Trophoblast cell (in vitro differentiated cells and primary cell): ENCODE measurements at regions not wholly inside any gene's neighbourhood (a gene's known extent, or its start where the extent isn't known, plus 50 kb on each side); places are given as distances from the start of the nearest gene placed in this dataset.

Experiments used
- DNase-seq, 2 donors: peaks; one replicate each; pipeline ENCODE4 v3.0.0-alpha.2; 2016
- H2AFZ ChIP-seq: 2 replicates; pipeline ENCODE4 v1.6.1; 2013; ENCODE audit warnings: low read length, moderate library complexity, mild to moderate bottlenecking; ENCODE audit not compliant: insufficient read depth, poor library complexity
- H2AK5ac ChIP-seq: 2 replicates; pipeline ENCODE4 v1.6.1; 2013; ENCODE audit warnings: mild to moderate bottlenecking, low read length
- H2BK120ac ChIP-seq: 2 replicates; pipeline ENCODE4 v1.6.1; 2013; ENCODE audit warnings: low read length, mild to moderate bottlenecking, moderate library complexity; ENCODE audit not compliant: insufficient read depth, poor library complexity
- H2BK12ac ChIP-seq: 2 replicates; pipeline ENCODE4 v1.6.1; 2013; ENCODE audit warnings: mild to moderate bottlenecking, low read length, moderate library complexity
- H2BK5ac ChIP-seq: 2 replicates; pipeline ENCODE4 v1.6.1; 2013; ENCODE audit warnings: low read length, low read depth, moderate library complexity, mild to moderate bottlenecking; ENCODE audit not compliant: poor library complexity
- H3K14ac ChIP-seq: 2 replicates; pipeline ENCODE4 v1.6.1; 2013; ENCODE audit warnings: mild to moderate bottlenecking, low read length
- H3K18ac ChIP-seq: 2 replicates; pipeline ENCODE4 v1.6.1; 2013; ENCODE audit warnings: mild to moderate bottlenecking, low read length
- H3K23ac ChIP-seq: 2 replicates; pipeline ENCODE4 v1.6.1; 2013; ENCODE audit warnings: low read length
- H3K27ac ChIP-seq: 2 replicates; pipeline ENCODE4 v1.5.1; 2013; ENCODE audit warnings: low read depth, mild to moderate bottlenecking, inconsistent platforms, low read length, moderate library complexity
- H3K27me3 ChIP-seq: 2 replicates; pipeline ENCODE4 v1.6.1; 2013; ENCODE audit warnings: inconsistent platforms, mild to moderate bottlenecking, low read length, moderate library complexity; ENCODE audit not compliant: insufficient read depth
- H3K36me3 ChIP-seq, 2 experiments: 1 replicate in 1 of 2; 2 replicates in 1 of 2; pipeline ENCODE4 v1.6.1; 2013; ENCODE audit warnings: low read length in 2 of 2, mild to moderate bottlenecking in 2 of 2, moderate library complexity in 1 of 2; ENCODE audit not compliant: insufficient read depth in 2 of 2, control insufficient read depth in 1 of 2
- H3K4ac ChIP-seq: 2 replicates; pipeline ENCODE4 v1.6.1; 2013; ENCODE audit warnings: low read depth, mild to moderate bottlenecking, low read length, moderate library complexity
- H3K4me1 ChIP-seq, 2 experiments: 1 replicate in 1 of 2; 2 replicates in 1 of 2; pipeline ENCODE4 v1.6.1; 2013; ENCODE audit warnings: low read length in 2 of 2, mild to moderate bottlenecking in 2 of 2, moderate library complexity in 1 of 2; ENCODE audit not compliant: insufficient read depth in 2 of 2, control insufficient read depth in 1 of 2
- H3K4me2 ChIP-seq: 2 replicates; pipeline ENCODE4 v1.6.1; 2013; ENCODE audit warnings: inconsistent platforms, mild to moderate bottlenecking, low read length, moderate library complexity
- H3K4me3 ChIP-seq: 2 replicates; pipeline ENCODE4 v1.5.1; 2013; ENCODE audit warnings: mild to moderate bottlenecking, low read depth, low read length, inconsistent platforms
- H3K79me1 ChIP-seq: one replicate; pipeline ENCODE4 v1.6.1; 2013; ENCODE audit warnings: low read length
- H3K79me2 ChIP-seq: 2 replicates; pipeline ENCODE4 v1.6.1; 2013; ENCODE audit warnings: low read length, mild to moderate bottlenecking; ENCODE audit not compliant: control insufficient read depth, insufficient read depth, poor library complexity
- H3K9ac ChIP-seq: 2 replicates; pipeline ENCODE4 v1.6.1; 2013; ENCODE audit warnings: mild to moderate bottlenecking, low read length
- H3K9me3 ChIP-seq: 2 replicates; pipeline ENCODE4 v1.6.1; 2013; ENCODE audit warnings: low read depth, mild to moderate bottlenecking, control low read depth, inconsistent platforms, low read length; ENCODE audit not compliant: insufficient read depth
- H4K12ac ChIP-seq: 2 replicates; pipeline ENCODE4 v1.6.1; 2013; ENCODE audit warnings: low read depth, mild to moderate bottlenecking, low read length, moderate library complexity
- H4K8ac ChIP-seq: 2 replicates; pipeline ENCODE4 v1.6.1; 2013; ENCODE audit warnings: low read depth, mild to moderate bottlenecking, low read length, moderate library complexity
- H4K91ac ChIP-seq: one replicate; pipeline ENCODE4 v1.6.1; 2013; ENCODE audit warnings: low read depth, mild to moderate bottlenecking, low read length, moderate library complexity
- WGBS: extraction: QIAGEN DNeasy Blood & Tissue Kit; methylation state at CpG from one replicate; pipeline ENCODE4 v1.1.7; 2013; ENCODE audit warnings: missing lambda C conversion rate; ENCODE audit not compliant: insufficient read length, insufficient coverage; ENCODE audit errors: extremely low coverage; 5-methylcytosine and 5-hydroxymethylcytosine counted together

DNA sequence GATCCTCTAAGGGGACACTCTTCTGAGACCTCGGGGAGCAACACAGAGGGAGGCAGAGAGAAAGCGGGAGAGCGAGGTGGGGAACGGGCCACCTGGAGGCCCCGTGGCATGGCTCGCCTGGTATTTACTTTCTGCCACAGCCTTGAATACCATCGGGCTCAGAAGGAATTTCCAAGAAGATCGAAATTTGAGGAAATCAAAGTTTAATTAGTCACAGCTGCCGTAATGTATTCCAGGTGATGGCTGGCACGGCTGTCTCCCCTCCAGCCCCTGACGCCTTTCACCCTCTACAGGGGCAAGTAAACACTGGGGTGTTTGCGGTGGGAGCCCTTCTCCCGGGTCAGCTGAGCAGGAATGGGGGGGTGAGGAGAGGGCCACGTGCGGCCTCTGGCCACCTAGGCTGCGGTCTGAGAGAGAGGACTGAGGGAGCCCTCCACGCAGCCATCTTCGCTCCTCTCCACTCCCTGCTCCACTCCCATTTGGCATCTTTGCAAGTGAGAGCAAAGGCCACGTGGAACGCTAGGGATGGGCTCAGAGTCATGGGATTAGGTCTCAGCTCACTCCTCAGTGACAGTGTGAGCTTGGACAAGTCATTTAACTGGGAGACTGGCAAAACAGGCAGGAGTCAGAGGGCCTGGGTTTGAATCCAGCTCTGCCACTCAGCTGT lies 125.2 kb downstream of the SYF2 start:
- no peak overlapping the region for H3K9ac ChIP-seq
- no CpG with 5 or more reads among the region's 20 CpGs for WGBS
- H3K4me1 ChIP-seq: no peaks in the 10 kb centered on the region
- no peak overlapping the region for H3K23ac ChIP-seq
- H3K79me1 ChIP-seq: no peaks in the 10 kb centered on the region
- no peak overlapping the region for H3K4me2 ChIP-seq
- DNase-seq: no peak
- no peak overlapping the region for H2BK12ac ChIP-seq
- H3K9me3 ChIP-seq: peaks cover 3% of the 10 kb centered on the region
- H3K18ac ChIP-seq: no peak overlapping the region
- no peak overlapping the region for H3K27ac ChIP-seq
- no peak overlapping the region for H4K91ac ChIP-seq
- no peak overlapping the region for H2AK5ac ChIP-seq
- no peaks in the 10 kb centered on the region for H3K27me3 ChIP-seq
- H3K14ac ChIP-seq: no peak overlapping the region
- H3K36me3 ChIP-seq: no peaks in the 10 kb centered on the region
- no peak overlapping the region for H3K4me3 ChIP-seq
- no peak overlapping the region for H2BK120ac ChIP-seq
- H4K12ac ChIP-seq: no peak overlapping the region
- no peaks in the 10 kb centered on the region for H3K79me2 ChIP-seq
- no peak overlapping the region for H4K8ac ChIP-seq
- H2BK5ac ChIP-seq: no peak overlapping the region
- no peak overlapping the region for H2AFZ ChIP-seq
- H3K4ac ChIP-seq: no peak overlapping the region

DNA sequence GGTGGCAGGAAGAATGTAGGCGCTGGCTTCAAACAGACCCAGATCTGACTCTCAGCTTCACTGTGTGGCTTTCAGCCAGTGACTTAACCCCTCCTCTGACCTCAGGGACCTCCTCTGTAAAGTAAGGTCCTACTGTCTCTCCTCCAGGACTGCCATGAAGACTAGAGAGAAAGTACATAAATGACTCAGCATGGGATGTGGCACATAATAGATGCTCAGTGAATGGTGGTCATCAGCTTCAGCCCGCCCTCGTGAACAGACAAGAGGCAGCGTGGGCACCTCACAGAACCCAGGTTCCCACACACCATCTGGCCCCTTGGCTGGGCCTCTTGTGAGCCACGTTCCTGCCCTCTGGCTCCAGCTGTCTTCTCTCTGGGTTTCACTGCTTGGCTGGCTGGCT lies 126.0 kb downstream of the SYF2 start:
- Histone ChIP-seq H3K9me3 (peaks cover 3% of the 10 kb centered on the region), H2BK12ac (no peak overlapping the region), H4K12ac (no peak overlapping the region), H3K79me2 (no peaks in the 10 kb centered on the region), H2BK120ac (no peak overlapping the region), H3K4me3 (no peak overlapping the region), H3K27me3 (no peaks in the 10 kb centered on the region), H3K27ac (no peak overlapping the region), H4K8ac (no peak overlapping the region), H3K4me2 (no peak overlapping the region), H2AFZ (no peak overlapping the region), H3K18ac (no peak overlapping the region), H3K4ac (no peak overlapping the region), H3K4me1 (no peaks in the 10 kb centered on the region), H4K91ac (no peak overlapping the region), H3K9ac (no peak overlapping the region), H2BK5ac (no peak overlapping the region), H2AK5ac (no peak overlapping the region), H3K79me1 (no peaks in the 10 kb centered on the region), H3K14ac (no peak overlapping the region), H3K36me3 (no peaks in the 10 kb centered on the region), H3K23ac (no peak overlapping the region)
- no CpG with 5 or more reads among the region's 5 CpGs for WGBS
- DNase-seq: no peak

DNA sequence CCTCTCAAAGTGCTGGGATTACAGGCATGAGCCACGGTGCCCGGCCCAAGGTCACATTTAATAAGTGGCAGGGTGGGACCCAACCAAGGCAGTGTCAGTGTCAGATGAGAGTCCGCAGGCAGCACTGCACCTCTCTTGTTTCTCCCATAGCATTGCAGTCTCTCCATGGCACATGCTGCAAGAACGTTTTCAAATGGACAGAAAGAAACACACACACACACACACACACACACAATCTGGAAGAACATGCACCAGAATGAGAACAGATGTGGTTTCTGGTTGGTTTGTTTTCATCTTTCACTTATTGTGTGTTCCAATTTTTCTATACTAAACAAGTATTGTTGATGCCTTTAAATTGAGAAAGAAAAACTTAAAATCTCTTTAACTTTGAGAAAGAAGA lies 126.5 kb downstream of the SYF2 start:
- H2BK120ac ChIP-seq: no peak overlapping the region
- no peak overlapping the region for H3K4me3 ChIP-seq
- no peak overlapping the region for H3K14ac ChIP-seq
- no peaks in the 10 kb centered on the region for H3K79me1 ChIP-seq
- H2AFZ ChIP-seq: no peak overlapping the region
- H3K4me1 ChIP-seq: no peaks in the 10 kb centered on the region
- H3K9me3 ChIP-seq: peaks cover 3% of the 10 kb centered on the region
- no peak overlapping the region for H3K18ac ChIP-seq
- no peak overlapping the region for H3K23ac ChIP-seq
- DNase-seq: no peak
- no peak overlapping the region for H3K9ac ChIP-seq
- H3K27me3 ChIP-seq: no peaks in the 10 kb centered on the region
- H3K79me2 ChIP-seq: no peaks in the 10 kb centered on the region
- no peak overlapping the region for H4K12ac ChIP-seq
- no peaks in the 10 kb centered on the region for H3K36me3 ChIP-seq
- H4K8ac ChIP-seq: no peak overlapping the region
- no peak overlapping the region for H3K4ac ChIP-seq
- H4K91ac ChIP-seq: no peak overlapping the region
- H2BK12ac ChIP-seq: no peak overlapping the region
- H3K27ac ChIP-seq: no peak overlapping the region
- WGBS: no CpG with 5 or more reads among the region's 4 CpGs
- no peak overlapping the region for H3K4me2 ChIP-seq
- H2AK5ac ChIP-seq: no peak overlapping the region
- no peak overlapping the region for H2BK5ac ChIP-seq

DNA sequence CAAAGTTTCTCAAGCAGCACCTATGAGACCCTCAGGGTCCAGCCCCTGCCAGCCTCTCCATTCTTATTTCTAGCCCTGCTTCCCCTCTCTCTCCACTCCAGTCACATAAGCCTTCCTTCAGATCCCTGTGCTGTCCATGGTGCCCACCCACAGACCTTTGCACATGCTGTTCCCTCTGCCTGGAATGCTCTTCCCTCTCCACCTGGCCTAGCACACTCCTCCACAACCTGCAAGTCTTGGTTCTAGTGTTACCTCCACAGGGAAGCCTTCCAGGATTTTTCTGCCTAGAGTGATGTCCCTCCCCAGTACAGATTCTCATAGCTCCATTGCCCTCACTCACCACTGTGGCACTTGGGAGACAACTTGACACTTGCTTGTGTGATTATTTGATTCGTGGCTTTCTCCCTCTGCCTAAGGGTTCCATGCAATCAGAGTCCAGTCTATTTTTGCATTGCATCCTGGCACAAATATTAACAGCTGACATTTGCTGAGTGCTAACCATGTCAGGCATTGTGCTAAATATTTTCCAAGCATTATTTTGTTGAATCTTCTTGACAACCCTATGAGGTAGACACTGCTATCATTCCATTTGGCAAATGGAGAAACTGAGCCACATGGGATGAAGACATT lies 127.3 kb downstream of the SYF2 start:
- Histone ChIP-seq H4K12ac (no peak overlapping the region), H3K9ac (no peak overlapping the region), H2BK120ac (no peak overlapping the region), H3K23ac (no peak overlapping the region), H3K18ac (no peak overlapping the region), H3K4me1 (no peaks in the 10 kb centered on the region), H3K27ac (no peak overlapping the region), H3K4me2 (no peak overlapping the region), H3K9me3 (peaks cover 3% of the 10 kb centered on the region), H3K27me3 (no peaks in the 10 kb centered on the region), H2AK5ac (no peak overlapping the region), H4K91ac (no peak overlapping the region), H3K36me3 (no peaks in the 10 kb centered on the region), H3K79me1 (no peaks in the 10 kb centered on the region), H4K8ac (no peak overlapping the region), H3K14ac (no peak overlapping the region), H3K4me3 (no peak overlapping the region), H2BK5ac (no peak overlapping the region), H2AFZ (no peak overlapping the region), H2BK12ac (no peak overlapping the region), H3K4ac (no peak overlapping the region), H3K79me2 (no peaks in the 10 kb centered on the region)
- no peak for DNase-seq
- no CpG with 5 or more reads among the region's 1 CpG for WGBS
